ENCODE measurements at regions not wholly inside any gene's neighbourhood (a gene's known extent, or its start where the extent isn't known, plus 50 kb on each side); places are given as distances from the start of the nearest gene placed in this dataset.

DNA sequence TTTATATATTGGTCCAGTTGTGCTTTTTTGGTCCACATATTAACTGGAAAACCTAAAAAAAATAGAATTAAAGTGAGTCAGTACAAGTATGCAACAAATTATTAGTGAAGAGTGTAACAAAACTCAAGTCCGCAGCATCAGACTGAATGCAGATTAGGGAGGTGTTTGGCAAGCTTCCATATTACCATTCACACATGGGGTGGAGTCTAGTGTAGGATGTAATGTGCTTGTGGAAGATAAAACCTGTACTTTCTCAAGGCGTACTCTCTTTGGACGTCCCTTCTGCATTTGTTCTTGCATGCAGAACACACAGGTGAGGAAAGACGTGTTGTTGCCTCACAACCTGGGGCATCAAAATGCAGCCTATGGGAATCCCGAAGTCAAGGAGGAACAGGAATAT lies 668.7 kb downstream of the MRPL39 start:
- H3K9me3 ChIP-seq (replicated peaks; ENCODE audit: control insufficient read depth, insufficient read depth, low read length) = peaks cover 2% of the 10 kb centered on the region
- dilution Hi-C loops (cut with MboI; ENCODE audit: extremely low pct_ligation_motif_present, low sequenced_read_pairs) = no loop called here
- no peaks in the 10 kb centered on the region for H4K20me1 ChIP-seq (replicated peaks; ENCODE audit: control insufficient read depth, extremely low read depth, insufficient read depth, low read length)
- H3K36me3 ChIP-seq (ENCODE audit: control insufficient read depth in 2 of 2, extremely low read depth in 1 of 2, insufficient read depth in 2 of 2, low read length in 2 of 2) = no peaks in the 10 kb centered on the region
- H3K4me2 ChIP-seq (ENCODE audit: insufficient read depth, low read length) = no peak overlapping the region
- FAIRE-seq = no peak
- ChIA-PET POLR2A (no interaction called here), CTCF (no interaction called here)
- DNase-seq (ENCODE audit: low read depth, low spot score) = no peak
- no peaks in the 10 kb centered on the region for H3K27me3 ChIP-seq (ENCODE audit: control insufficient read depth in 2 of 2, insufficient read depth in 2 of 2, low read length in 2 of 2)
- H2AFZ ChIP-seq (ENCODE audit: low read depth, low read length) = no peak overlapping the region
- no peak overlapping the region for H3K4me3 ChIP-seq (replicated peaks in 1 of 3; ENCODE audit: insufficient read depth in 1 of 3, low read depth in 1 of 3, low read length in 3 of 3)
- intact Hi-C loops (cut with micrococcal nuclease) = no loop called here
- H3K27ac ChIP-seq (ENCODE audit: insufficient read depth, low read depth, low read length) = no peak overlapping the region
- TF ChIP-seq, protein P1, sequence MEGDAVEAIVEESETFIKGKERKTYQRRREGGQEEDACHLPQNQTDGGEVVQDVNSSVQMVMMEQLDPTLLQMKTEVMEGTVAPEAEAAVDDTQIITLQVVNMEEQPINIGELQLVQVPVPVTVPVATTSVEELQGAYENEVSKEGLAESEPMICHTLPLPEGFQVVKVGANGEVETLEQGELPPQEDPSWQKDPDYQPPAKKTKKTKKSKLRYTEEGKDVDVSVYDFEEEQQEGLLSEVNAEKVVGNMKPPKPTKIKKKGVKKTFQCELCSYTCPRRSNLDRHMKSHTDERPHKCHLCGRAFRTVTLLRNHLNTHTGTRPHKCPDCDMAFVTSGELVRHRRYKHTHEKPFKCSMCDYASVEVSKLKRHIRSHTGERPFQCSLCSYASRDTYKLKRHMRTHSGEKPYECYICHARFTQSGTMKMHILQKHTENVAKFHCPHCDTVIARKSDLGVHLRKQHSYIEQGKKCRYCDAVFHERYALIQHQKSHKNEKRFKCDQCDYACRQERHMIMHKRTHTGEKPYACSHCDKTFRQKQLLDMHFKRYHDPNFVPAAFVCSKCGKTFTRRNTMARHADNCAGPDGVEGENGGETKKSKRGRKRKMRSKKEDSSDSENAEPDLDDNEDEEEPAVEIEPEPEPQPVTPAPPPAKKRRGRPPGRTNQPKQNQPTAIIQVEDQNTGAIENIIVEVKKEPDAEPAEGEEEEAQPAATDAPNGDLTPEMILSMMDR (IDR thresholded peaks at IDR 0.05; ENCODE audit: extremely low read depth in 1 of 2, insufficient read depth in 1 of 2, low read depth in 1 of 2, low read length in 2 of 2) = no peak
- no peaks in the 10 kb centered on the region for H3K4me1 ChIP-seq (ENCODE audit: control insufficient read depth, extremely low read depth, insufficient read depth, low read length)
- no peaks in the 10 kb centered on the region for H3K9me1 ChIP-seq (replicated peaks; ENCODE audit: control insufficient read depth, extremely low read depth, insufficient read depth, low read length)
- H3K79me2 ChIP-seq (ENCODE audit: control insufficient read depth, insufficient read depth, low read length) = no peaks in the 10 kb centered on the region
- BruUV-seq (replicated peaks) = no TSS peak
- H3K9ac ChIP-seq (replicated peaks; ENCODE audit: extremely low read depth, insufficient read depth, low read length) = no peak overlapping the region

DNA sequence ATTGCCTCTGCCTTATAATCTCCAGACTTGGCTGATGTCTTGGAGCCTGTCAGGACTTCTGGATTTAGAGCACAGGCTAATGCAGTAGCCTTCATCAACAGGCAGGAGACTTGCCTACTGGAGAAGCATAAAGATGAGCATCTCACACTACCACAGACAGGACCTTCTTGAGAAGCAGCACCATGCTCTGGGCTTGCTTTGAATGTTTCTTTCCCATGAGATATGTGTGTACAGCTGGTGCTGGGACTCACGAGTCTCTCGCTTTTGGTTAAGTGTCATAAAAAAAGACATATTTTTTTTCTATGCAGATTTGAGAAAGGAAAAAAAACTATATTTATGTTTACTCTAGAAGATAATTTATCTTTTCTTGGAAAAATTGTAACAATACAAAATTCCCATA lies 671.3 kb downstream of the MRPL39 start:
- Histone ChIP-seq H3K27me3 (ENCODE audit: control insufficient read depth in 2 of 2, insufficient read depth in 2 of 2, low read length in 2 of 2) (no peaks in the 10 kb centered on the region), H3K9ac (replicated peaks; ENCODE audit: extremely low read depth, insufficient read depth, low read length) (no peak overlapping the region), H2AFZ (ENCODE audit: low read depth, low read length) (no peak overlapping the region), H3K36me3 (ENCODE audit: control insufficient read depth in 2 of 2, extremely low read depth in 1 of 2, insufficient read depth in 2 of 2, low read length in 2 of 2) (no peaks in the 10 kb centered on the region), H3K4me2 (ENCODE audit: insufficient read depth, low read length) (no peak overlapping the region), H3K9me1 (replicated peaks; ENCODE audit: control insufficient read depth, extremely low read depth, insufficient read depth, low read length) (no peaks in the 10 kb centered on the region), H3K4me1 (ENCODE audit: control insufficient read depth, extremely low read depth, insufficient read depth, low read length) (no peaks in the 10 kb centered on the region), H3K9me3 (replicated peaks; ENCODE audit: control insufficient read depth, insufficient read depth, low read length) (peaks cover 3% of the 10 kb centered on the region), H3K79me2 (ENCODE audit: control insufficient read depth, insufficient read depth, low read length) (no peaks in the 10 kb centered on the region), H4K20me1 (replicated peaks; ENCODE audit: control insufficient read depth, extremely low read depth, insufficient read depth, low read length) (no peaks in the 10 kb centered on the region), H3K27ac (ENCODE audit: insufficient read depth, low read depth, low read length) (no peak overlapping the region), H3K4me3 (replicated peaks in 1 of 3; ENCODE audit: insufficient read depth in 1 of 3, low read depth in 1 of 3, low read length in 3 of 3) (no peak overlapping the region)
- TF ChIP-seq, protein P1 (IDR thresholded peaks at IDR 0.05; ENCODE audit: extremely low read depth in 1 of 2, insufficient read depth in 1 of 2, low read depth in 1 of 2, low read length in 2 of 2) = no peak
- TF ChIP-seq EZH2 (IDR thresholded peaks at IDR 0.05; ENCODE audit: borderline replicate concordance, low read depth, low read length, severe bottlenecking) = no peak
- TF ChIP-seq POLR2AphosphoS5 (IDR thresholded peaks at IDR 0.05; ENCODE audit: insufficient read depth, low read depth, low read length) = no peak
- TF ChIP-seq JUN (IDR thresholded peaks at IDR 0.05; ENCODE audit: borderline replicate concordance, insufficient read depth, insufficient read length, low read depth) = no peak
- BruUV-seq (replicated peaks) = no TSS peak
- FAIRE-seq (no peak), DNase-seq (ENCODE audit: low read depth, low spot score) (no peak)
- intact Hi-C loops (cut with micrococcal nuclease) = no loop called here
- ChIA-PET CTCF (no interaction called here), POLR2A (no interaction called here)
- dilution Hi-C loops (cut with MboI; ENCODE audit: extremely low pct_ligation_motif_present, low sequenced_read_pairs) = no loop called here

Measured in endothelial cell of umbilical vein (primary cell).